ENCODE measurements at regions not wholly inside any gene's neighbourhood (a gene's known extent, or its start where the extent isn't known, plus 50 kb on each side); places are given as distances from the start of the nearest gene placed in this dataset.

DNA sequence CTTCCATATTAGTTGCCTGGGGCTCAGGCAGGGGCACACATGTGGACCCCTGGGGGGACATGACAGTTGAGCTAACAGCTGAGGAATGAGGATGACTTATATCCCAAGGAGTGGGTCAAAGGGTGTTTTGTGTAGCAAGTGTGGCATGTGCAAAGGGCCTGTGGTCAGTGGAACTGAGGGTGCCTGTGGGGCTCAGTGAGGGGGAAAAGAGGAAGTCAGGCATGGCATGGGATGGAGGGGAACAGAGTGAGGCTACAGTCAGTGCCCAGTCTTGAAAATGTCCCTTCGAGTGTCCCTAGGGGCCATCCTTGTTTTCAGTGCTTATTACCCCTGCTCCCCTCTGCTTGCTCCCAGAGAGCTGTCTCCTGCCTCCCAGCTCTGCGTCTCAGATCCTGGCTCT, 64.3 kb upstream of the CD99 start:
- Histone ChIP-seq H3K27me3 (ENCODE audit: control insufficient read depth, low read length) (no peaks in the 10 kb centered on the region), H3K9me3 (ENCODE audit: control insufficient read depth, insufficient read depth, low read length) (peaks cover 24% of the 10 kb centered on the region), H3K27ac (ENCODE audit: low read depth, low read length) (no peak overlapping the region), H3K79me2 (ENCODE audit: control insufficient read depth, low read length) (no peaks in the 10 kb centered on the region), H3K9me2 (replicated peaks; ENCODE audit: control insufficient read depth, low read length) (no peaks in the 10 kb centered on the region), H3F3A (ENCODE audit: control insufficient read depth, insufficient read depth) (peaks cover 39% of the 10 kb centered on the region), H3K4me2 (ENCODE audit: low read length) (no peak overlapping the region), H4K20me1 (ENCODE audit: control insufficient read depth, insufficient read depth, low read depth, low read length) (no peaks in the 10 kb centered on the region), H3K4me3 (ENCODE audit: low read length) (no peak overlapping the region), H3K4me1 (ENCODE audit: control insufficient read depth, low read length) (peaks cover 39% of the 10 kb centered on the region), H3K36me3 (ENCODE audit: control insufficient read depth, low read length) (peaks cover 75% of the 10 kb centered on the region)
- TF ChIP-seq, protein P1, sequence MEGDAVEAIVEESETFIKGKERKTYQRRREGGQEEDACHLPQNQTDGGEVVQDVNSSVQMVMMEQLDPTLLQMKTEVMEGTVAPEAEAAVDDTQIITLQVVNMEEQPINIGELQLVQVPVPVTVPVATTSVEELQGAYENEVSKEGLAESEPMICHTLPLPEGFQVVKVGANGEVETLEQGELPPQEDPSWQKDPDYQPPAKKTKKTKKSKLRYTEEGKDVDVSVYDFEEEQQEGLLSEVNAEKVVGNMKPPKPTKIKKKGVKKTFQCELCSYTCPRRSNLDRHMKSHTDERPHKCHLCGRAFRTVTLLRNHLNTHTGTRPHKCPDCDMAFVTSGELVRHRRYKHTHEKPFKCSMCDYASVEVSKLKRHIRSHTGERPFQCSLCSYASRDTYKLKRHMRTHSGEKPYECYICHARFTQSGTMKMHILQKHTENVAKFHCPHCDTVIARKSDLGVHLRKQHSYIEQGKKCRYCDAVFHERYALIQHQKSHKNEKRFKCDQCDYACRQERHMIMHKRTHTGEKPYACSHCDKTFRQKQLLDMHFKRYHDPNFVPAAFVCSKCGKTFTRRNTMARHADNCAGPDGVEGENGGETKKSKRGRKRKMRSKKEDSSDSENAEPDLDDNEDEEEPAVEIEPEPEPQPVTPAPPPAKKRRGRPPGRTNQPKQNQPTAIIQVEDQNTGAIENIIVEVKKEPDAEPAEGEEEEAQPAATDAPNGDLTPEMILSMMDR (IDR thresholded peaks at IDR 0.05; ENCODE audit: low read depth, low read length, poor library complexity, severe bottlenecking): no peak
- TF ChIP-seq EZH2phosphoT487 (IDR thresholded peaks at IDR 0.05; ENCODE audit: borderline replicate concordance, low read length): no peak

DNA sequence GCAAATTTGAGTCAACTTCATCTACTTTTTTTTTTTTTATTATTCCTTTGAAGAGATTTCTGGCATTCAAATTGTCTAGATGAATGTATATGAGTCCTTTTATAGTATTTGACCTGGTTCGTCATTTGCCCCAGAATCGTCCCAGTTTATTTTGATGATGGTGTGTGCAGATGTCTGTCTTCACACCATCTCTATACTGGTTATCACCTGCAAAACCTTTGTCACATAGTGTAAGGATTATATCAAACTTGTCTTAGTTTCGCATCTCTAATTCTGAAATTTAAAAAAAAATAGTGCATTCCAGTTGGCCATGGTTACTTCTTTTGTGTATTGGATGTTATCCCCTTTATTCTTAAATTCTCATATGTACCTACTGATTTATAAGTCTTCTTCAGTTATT, 70.5 kb upstream of the CD99 start:
- Histone ChIP-seq H3F3A (ENCODE audit: control insufficient read depth, insufficient read depth) (peaks cover 10% of the 10 kb centered on the region; the same call in 1 of the 2 replicates), H3K4me2 (ENCODE audit: low read length) (no peak overlapping the region), H3K27me3 (ENCODE audit: control insufficient read depth, low read length) (no peaks in the 10 kb centered on the region), H3K9me3 (ENCODE audit: control insufficient read depth, insufficient read depth, low read length) (no peaks in the 10 kb centered on the region), H3K4me1 (ENCODE audit: control insufficient read depth, low read length) (no peaks in the 10 kb centered on the region), H4K20me1 (ENCODE audit: control insufficient read depth, insufficient read depth, low read depth, low read length) (no peaks in the 10 kb centered on the region), H3K36me3 (ENCODE audit: control insufficient read depth, low read length) (peaks cover 69% of the 10 kb centered on the region), H3K4me3 (ENCODE audit: low read length) (no peak overlapping the region), H3K79me2 (ENCODE audit: control insufficient read depth, low read length) (no peaks in the 10 kb centered on the region), H3K27ac (ENCODE audit: low read depth, low read length) (no peak overlapping the region), H3K9me2 (replicated peaks; ENCODE audit: control insufficient read depth, low read length) (no peaks in the 10 kb centered on the region)
- no peak for TF ChIP-seq EZH2phosphoT487 (IDR thresholded peaks at IDR 0.05; ENCODE audit: borderline replicate concordance, low read length)
- TF ChIP-seq, protein P1 (IDR thresholded peaks at IDR 0.05; ENCODE audit: low read depth, low read length, poor library complexity, severe bottlenecking): no peak

DNA sequence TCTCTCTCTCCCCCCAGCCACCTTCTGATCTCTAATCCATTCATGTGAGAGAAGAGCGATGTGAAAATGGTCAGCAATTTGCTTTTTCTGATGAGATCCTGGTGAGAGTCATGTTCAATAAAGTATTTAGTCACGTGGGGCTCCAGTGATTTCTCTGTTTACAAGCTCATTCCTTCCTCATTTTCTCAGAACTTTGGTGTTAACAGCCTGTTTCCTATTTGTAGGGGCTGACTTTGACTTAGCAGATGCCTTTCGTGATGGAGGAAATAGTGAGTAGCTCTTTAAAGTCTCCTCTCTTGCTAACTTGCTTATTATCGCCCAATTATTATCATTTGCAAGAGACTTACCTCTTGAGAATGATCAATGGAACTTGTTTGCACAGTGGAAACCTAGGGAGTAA, 72.6 kb upstream of the CD99 start:
- TF ChIP-seq, protein P1 (IDR thresholded peaks at IDR 0.05; ENCODE audit: low read depth, low read length, poor library complexity, severe bottlenecking): no peak
- no peak for TF ChIP-seq EZH2phosphoT487 (IDR thresholded peaks at IDR 0.05; ENCODE audit: borderline replicate concordance, low read length)

More for the DNA sequence above, 72.6 kb upstream of the CD99 start:
- Histone ChIP-seq H3K9me3 (ENCODE audit: control insufficient read depth, insufficient read depth, low read length) (no peaks in the 10 kb centered on the region), H3K79me2 (ENCODE audit: control insufficient read depth, low read length) (no peaks in the 10 kb centered on the region), H3K4me2 (ENCODE audit: low read length) (no peak overlapping the region), H3K36me3 (ENCODE audit: control insufficient read depth, low read length) (peaks cover 78% of the 10 kb centered on the region), H4K20me1 (ENCODE audit: control insufficient read depth, insufficient read depth, low read depth, low read length) (no peaks in the 10 kb centered on the region), H3K9me2 (replicated peaks; ENCODE audit: control insufficient read depth, low read length) (no peaks in the 10 kb centered on the region), H3K27me3 (ENCODE audit: control insufficient read depth, low read length) (no peaks in the 10 kb centered on the region), H3K4me1 (ENCODE audit: control insufficient read depth, low read length) (peaks cover 4% of the 10 kb centered on the region; the same call in 1 of the 2 replicates), H3K27ac (ENCODE audit: low read depth, low read length) (no peak overlapping the region), H3F3A (ENCODE audit: control insufficient read depth, insufficient read depth) (peaks cover under 1% of the 10 kb centered on the region; the same call in 1 of the 2 replicates), H3K4me3 (ENCODE audit: low read length) (no peak overlapping the region)

Measured in DOHH2 (cell line).